HG02571 (cell line): ENCODE measurements at regions not wholly inside any gene's neighbourhood (a gene's known extent, or its start where the extent isn't known, plus 50 kb on each side); places are given as distances from the start of the nearest gene placed in this dataset.

ENCODE experiments used
- ATAC-seq: cut with Tn5 transposase; IDR thresholded peaks from one replicate; pipeline ENCODE4 v1.9.1; 2021; ENCODE audit warnings: mild to moderate bottlenecking, moderate library complexity; ENCODE audit not compliant: unreplicated experiment

DNA sequence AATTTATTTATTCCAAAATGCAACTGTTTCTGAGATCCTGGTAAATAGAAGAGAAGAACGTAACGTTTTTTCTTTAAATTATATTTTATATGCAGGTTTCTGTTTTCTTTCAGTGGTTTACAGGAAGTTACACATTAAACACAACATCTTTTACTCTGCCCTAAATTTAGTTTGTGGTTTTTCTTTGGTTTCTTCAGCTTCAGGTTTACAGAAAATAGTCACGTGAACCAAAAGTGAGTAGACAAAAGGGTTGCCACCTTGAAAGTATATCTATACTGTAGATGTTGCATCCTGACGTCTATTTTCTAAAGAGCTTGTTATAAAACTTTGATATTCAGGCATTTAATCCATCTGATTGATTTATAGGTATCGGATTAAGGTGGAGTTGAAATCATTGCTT is 1236.6 kb downstream of the MAT2B start:
- ATAC-seq, result peak; percentile 85

DNA sequence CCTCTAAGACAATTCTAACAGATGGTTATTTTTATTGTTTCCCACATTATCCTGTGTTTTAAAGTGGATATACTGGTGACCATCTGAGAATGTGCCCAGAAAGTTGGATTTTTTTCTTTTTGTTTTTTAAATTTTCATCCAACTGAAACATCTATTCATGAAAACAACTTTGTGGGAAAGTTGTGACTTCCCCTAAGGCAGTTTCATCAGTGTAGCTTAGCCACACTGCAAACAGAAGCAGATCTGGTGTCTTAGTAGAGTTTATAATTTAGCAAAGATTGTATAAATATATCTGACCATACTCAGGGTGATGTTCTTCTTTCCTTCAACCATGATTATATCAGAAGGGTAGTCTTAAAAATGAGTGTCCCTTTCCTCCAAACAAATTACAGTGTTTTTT is 1241.3 kb downstream of the MAT2B start:
- ATAC-seq, result no peak

DNA sequence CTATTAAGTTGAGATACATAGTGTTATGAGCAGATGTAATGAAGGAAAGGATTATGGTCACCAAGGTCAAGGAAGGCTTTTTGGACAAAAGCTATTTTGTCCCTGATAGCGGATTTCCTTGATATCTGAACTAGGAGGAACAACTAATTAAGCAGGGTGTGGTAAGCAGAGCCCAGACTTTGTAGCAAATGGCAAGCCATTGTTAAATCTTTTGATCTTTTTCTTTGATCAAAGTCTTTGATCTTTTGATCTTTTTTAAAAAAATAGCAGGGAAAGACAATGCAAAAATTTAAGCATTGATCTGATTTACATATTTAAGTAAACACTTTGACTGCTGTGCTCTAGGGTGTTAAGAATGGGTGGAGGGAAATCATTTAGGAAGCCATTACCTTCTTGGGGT is 1242.0 kb downstream of the MAT2B start:
- ATAC-seq, result no peak

DNA sequence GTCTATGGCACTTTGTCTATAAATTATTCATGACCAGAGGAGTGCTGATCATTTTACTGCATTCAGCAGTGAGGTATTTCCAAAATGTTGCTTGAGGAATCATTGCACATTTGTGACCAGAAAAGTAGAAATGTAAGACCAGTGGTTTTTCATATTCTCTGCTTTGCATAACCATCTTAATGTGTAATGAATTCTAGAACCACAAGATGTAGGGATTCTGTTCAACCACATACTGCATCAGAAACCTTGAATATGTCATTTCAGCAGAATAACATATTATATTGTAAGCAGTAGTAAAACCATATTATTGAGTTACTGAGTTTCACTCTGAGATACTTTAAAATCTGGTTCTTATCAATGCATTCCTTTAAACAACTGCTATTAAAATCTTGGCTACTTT is 1243.4 kb downstream of the MAT2B start:
- ATAC-seq, result peak; percentile 70

DNA sequence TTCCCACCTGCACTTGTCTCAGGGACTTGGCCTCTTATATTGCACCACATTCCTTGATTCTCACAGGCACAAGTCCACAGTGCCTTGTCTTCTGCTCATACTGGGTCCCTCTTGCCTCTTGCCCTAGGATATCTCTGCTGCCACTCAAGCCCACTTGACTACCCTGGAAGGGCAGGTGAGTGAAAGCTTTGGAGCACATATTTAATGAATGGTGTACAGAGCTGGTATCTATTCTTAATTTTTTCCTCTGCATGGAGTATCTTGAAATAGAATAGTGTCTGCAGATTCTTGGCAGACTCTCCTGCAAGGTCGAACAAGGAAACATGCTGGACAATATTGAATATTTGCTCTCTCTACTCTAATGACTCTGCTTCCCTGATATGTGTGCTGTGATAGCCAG is 1248.0 kb downstream of the MAT2B start:
- no peak for ATAC-seq

DNA sequence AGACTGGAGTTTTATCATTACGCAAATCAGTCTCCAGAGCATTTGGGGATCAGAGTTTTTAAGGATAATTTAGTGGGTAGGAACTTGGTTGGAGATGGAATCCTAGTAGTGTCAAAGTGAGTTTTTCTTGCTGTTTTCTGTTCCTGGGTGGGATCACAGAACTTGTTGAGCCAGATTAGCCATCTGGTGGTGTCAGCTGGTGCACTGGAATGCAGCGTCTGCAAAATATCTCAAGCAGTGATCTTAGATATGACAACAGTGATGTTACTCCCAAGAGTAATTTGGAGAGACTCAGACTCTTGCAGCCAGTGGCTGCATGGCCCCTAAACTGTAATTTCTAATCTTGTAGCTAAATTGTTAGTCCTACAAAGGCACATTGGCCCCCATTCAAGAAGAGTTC is 1257.8 kb downstream of the MAT2B start:
- no peak for ATAC-seq

DNA sequence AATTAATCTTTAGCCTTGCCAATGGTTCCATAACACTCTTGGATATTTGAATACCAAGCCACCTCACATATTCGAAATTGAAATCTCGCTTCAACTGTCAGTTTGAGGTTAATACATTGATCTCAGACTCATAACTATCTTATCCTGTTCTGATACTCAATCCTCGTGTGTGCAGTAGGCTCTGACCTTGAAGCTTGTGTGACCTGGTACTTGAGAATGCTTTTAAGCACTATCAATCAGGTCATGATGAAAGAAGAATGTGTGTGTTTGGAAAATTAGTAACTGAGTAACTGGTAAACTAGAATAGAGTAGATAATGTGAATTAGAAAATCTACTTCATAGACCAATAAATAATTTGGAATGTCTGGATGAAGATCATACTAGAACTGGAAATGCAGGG is 1266.7 kb downstream of the MAT2B start:
- ATAC-seq, result no peak

DNA sequence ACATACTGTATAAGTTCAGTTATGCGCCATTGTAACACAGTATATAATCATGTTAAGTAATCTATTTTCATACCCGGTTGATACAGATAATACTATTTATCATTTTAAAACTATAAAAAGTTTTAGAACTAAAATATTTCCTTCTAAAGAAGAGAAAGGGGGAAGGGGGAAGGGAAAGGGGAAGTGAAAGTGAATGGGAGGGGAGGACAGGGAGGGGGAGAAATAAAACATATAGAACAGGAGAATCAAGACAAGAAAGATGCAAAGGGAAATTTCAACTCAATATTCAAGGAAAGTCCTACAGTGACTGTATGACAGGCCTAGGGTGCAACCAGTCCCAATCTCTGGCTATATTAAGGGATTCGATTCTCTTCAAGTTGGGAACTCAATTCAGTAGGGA is 1278.8 kb downstream of the MAT2B start:
- ATAC-seq, result no peak

DNA sequence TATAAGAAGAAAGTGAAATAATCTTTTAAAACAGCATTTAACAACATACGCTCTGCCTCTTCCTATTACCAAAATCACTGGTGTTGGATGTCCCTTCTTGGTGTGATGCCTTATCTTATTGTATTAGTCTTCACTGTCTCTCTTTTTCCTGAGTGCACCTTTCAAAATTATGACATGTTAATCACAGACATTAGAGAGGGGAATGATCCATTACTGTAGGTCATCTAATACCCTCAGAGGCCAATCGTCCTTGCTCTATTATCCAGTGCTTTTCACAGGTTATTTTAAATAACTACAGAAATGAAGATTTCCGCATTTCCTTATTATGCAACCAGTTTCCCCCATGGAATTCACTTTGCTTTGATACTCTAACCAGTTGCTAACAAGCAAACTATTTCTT is 1292.7 kb downstream of the MAT2B start:
- ATAC-seq, result no peak

DNA sequence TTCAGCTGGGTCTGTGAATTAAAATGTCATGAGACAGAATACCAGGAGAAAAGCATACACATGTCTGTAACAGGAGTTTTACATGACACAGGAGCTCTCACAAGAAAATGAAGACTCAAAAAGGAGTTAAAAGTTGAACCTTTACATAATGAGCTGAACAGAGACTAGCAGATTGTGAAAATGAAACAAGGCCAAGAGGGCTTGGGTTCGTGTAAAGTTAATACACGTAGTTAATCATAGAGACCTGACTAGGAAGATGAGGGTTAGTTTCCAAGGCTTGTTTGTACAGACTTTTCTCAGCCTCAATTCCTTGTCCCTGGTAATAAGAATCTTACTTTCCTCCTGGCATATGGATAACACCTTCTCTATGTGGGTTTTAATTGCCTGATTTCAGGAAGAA is 1294.0 kb downstream of the MAT2B start:
- peak; percentile 68 for ATAC-seq

DNA sequence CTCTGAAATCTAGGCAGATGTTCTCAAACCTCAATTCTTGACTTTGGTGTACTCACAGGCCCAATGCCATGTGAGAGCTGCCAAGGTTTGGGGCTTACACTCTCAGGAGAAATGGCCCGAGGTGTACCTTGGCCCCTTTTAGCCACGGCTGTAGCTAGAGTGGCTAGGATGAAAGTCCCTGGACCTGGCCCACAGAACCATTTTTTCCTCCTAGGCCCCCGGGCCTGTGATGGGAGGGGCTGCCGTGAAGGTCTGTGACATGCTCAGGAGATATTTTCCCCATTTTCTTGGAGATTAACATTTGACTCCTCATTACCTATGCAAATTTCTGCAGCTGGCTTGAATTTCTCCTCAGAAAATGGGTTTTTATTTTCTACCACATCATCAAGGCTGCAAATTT is 1296.5 kb downstream of the MAT2B start:
- ATAC-seq, result no peak

DNA sequence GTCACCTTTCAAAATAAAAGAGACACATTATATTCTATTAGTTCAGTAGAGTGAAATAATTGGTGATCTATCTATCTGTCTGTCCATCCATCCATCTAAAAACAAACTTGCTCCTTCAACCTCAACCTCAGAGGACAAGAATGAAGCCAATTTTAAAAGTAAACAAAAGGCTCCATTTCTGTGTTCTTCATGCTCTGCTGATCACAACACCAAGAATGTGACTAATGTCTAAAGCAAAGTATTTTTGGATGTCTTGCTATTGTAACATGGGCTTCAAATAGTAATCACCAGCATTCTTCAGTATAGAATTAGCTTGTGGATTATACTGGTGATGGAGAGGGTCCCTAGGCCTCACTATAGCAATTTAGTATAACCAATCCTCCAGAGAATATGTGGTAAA is 1304.4 kb downstream of the MAT2B start:
- ATAC-seq, result peak; percentile 78

DNA sequence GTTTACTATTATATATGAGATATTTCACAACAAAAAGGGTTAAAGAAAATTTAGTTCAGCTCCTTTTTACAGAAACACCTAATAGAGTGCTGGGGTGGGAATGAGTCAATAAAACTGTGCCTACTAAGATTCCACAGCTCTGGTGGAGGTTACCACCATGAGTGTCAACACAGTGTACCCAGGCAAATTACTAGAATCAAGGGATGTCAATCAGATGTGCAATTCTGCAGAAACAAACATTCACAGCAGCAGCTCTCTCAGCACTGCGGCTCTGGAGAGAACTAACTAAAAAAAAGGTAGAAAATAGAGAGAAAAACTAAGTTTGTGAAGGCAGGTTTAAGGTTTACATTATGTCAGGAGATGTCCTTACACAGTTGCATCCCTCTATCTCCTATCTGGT is 1313.0 kb downstream of the MAT2B start:
- no peak for ATAC-seq

DNA sequence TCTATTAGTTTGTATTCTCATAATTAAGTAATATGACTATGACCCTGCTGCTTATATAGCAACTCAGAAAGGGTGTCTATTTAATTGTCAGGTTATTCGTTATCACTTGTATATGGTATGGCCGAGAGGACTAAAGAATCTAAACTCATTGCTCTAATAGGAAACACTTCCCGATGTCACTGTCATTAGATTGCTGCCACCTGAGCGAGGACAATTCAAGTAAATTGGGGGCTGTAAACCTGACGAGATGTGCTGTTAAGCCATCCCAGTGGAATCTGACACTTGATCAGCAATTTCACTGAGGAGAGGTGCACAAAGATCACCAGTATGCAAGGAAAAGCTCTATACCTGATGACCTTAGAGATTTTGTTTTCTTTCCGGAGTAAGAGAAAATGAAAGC is 1319.3 kb downstream of the MAT2B start:
- ATAC-seq, result no peak

DNA sequence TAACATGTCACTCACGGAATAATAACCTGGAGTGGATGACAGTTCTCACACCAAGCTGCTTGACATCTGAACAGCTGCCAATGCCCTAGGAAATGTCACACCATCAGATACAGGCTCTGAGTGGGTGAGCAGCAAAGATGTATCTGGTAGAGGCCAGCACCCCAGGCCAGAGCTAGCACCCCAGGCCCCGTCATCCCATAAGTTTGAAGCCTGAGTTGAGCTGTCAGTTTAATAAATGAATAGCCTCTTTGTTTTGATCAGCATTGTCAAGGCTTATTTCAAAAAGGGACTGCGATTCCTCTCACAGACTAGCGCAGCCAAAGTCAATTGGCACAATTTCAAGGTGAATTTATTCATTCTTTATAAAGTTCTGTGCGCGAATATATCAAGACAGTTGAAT is 1327.1 kb downstream of the MAT2B start:
- ATAC-seq, result no peak

DNA sequence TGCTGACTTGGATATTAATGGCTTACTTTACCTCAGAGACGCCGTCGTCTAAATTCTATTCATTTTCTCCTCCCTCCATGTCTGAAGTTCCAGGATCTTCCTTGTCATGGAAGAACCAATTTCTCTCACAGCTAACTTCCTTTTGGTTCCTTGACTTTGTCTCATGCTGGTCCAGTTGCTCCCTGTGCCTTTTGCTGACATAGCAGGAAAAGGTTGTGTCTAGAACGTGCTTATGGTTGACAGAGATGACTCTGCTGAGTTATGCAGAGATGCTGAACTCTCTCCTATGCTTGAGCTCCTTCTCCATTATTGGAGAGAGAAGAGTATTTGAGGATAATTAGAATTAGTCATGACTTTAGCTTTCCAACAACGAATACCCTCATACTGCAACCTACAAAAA is 1338.9 kb downstream of the MAT2B start:
- ATAC-seq, result no peak

DNA sequence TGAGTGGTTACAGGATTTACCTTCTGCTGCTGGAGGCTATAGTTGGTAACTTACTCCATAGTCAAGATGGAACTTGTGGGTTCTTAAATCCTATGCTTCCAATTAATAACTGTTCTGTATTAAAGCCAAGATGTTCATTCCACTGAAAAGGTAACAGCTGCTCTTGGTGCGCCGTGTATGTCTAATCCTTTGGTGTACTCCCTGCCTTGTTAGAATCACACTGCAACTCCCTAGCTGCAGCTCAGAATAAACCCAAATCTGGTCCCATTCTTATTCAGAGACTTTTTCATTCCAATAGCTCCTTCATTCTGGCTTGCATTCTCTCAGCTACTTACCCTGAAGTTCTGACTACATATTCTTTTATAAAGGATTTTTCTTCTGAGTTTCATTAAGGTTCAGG is 1355.5 kb downstream of the MAT2B start:
- no peak for ATAC-seq

DNA sequence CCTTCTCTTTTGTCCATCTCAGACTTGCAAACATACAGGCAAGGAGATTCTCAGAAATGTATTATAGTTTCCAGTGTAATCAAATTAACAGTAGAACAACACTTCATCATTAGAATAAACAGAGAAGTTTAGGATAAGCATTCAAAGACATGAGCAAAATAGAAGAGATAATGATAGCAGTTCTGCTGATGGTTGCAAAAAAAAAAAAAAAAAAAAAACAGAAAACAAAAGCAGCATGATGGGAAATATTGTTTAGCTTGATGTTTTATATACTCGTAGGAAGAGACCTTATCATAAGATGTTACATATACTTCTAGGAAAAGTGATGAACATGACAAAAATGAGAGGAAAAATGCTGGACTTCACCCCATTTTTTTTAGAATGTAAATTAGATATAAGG is 1356.2 kb downstream of the MAT2B start:
- ATAC-seq, result no peak

DNA sequence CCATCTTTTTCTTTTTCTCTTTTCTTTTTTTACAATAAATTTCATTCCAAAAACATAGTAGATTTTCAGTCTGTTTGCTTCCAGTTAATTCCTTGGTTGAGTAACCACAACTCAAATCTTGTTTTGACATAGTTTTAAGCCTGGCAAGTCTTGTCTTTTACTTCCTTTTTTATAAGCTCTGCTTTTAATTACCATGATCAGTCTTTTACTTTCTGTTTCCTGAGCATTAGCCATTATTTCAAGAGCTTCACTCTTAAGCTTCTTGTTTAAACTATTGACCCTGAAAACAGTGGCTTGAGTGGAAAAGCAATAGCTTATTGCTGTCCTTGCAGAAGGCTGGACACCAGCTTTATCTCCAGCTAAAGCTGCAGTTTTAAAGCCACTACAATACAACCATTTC is 1363.3 kb downstream of the MAT2B start:
- no peak for ATAC-seq

DNA sequence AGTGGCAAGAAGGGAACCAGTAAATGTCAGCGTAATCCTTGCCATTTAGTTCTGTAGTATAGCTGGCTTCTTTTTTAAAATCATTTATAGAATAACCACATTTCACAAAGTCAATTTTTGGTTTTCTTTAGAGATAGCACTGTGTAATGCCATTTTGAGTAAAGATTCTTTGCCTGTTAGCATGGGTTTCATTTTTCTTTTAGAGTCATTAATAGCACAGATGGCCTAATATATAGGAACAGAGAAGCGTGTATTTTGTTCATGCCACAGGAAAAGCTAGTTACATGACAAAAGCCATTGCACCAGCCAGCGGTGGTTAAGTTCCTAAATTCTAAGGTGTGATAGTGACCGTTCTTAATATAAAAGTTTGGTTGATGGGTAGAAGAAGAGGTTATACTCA is 1363.9 kb downstream of the MAT2B start:
- ATAC-seq, result no peak

DNA sequence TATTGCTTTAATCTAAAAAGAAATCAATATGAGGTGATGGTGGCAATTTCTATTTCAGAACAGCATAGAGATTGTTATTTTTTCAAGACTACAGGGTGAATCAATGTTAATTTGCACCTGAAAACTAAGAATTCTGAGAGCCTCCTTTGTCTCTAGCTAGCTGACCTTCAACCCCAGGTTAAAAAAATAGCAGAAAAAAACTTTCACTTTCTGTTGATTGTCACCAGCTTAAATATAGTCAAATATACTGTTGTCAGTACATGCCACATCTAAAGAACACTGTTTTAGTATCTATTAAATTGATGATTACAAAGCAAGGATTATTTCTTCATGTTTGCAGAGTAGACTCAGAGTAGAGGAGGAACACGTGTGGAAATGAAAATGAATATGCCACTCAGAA is 1371.4 kb downstream of the MAT2B start:
- ATAC-seq, result no peak

DNA sequence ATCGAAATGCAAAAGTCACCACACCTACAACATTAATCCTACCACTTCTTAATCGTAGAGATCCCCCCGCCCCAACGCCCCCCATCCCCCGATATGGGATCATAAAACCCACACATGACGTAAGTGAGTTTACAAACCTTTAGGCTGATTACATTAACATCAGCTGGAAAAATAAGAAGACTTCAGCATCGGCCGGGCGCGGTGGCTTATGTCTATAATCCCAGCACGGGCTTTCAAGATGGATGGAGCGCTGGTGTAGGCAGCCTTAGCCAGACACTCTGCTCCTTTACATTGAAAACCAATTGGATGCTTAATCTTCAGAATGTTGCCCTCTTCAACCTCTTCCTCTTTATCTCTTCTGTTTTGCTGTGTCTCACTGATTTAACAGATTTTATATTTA is 1376.0 kb downstream of the MAT2B start:
- no peak for ATAC-seq

DNA sequence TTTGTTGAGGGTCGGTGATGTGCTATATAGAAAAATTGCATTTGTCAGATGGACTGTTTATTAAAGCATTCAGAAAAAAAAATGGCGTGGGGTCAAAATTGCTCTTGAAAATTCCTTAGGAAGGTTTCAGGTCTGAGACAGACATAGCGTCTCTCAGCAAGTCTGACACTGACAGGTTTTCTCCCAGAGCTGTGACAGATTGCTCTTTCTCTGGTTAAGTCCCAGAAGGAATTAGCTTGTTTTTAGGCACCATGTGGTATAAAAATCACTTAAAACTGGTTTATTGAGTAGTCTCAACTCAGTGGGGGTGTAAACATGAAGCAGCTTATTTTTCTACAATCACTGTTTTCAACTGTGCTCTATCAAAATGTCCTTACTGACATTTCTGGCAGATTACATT is 1379.8 kb downstream of the MAT2B start:
- ATAC-seq, result no peak

DNA sequence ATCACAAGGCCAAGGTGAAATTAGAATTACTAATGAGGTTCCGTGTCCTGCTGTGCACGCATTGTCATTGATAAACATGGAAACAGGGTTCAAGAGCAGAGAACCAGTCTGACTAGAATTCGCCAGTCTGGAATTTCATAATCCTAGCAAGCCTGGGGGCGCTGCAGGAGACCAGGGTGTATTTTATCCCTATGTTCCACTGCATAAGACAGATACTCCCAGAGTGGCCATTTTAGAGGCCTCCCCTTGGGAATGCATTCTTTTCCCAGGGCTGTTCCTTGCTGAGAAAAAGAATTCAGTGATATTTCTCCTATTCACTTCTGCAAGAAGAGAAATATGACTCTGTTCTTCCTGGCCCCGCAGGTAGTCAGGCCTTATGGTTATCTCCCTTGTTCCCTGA is 1387.7 kb downstream of the MAT2B start:
- ATAC-seq, result no peak
